MCF 10A (cell line): ENCODE measurements at regions not wholly inside any gene's neighbourhood (a gene's known extent, or its start where the extent isn't known, plus 50 kb on each side); places are given as distances from the start of the nearest gene placed in this dataset.

ENCODE experiments used
- BruUV-seq: library from RNA; stranded (reverse); fragments of 400-500 nt; replicated peaks from 2 replicates; lab custom pipeline; 2021; lab: Mats Ljungman, UMichigan
- CTCF ChIA-PET: fragments of 300-600 bp; sonication (Branson Sonifier 250); formaldehyde crosslinking; extraction: SDS; loops from one replicate; lab custom pipeline; 2021; ENCODE audit warnings: antibody characterized with exemption, inconsistent platforms; lab: Yijun Ruan, JAX
- POLR2A ChIA-PET: fragments of 300-600, 350-650 bp; sonication (Branson Sonifier 250); formaldehyde crosslinking; extraction: SDS; loops from one replicate; lab custom pipeline; 2020; ENCODE audit warnings: antibody characterized with exemption, inconsistent platforms; lab: Yijun Ruan, JAX
- DNase-seq: peaks from one replicate; pipeline ENCODE4 v3.0.0-alpha.2; 2018; ENCODE audit not compliant: unreplicated experiment
- H3K27ac Mint-ChIP-seq: one replicate; pipeline ENCODE4 v1.8.0; 2022; ENCODE audit warnings: mild to moderate bottlenecking, low read depth, mixed read lengths; ENCODE audit not compliant: unreplicated experiment
- H3K27me3 Mint-ChIP-seq: one replicate; pipeline ENCODE4 v1.8.0; 2022; ENCODE audit warnings: mixed read lengths; ENCODE audit not compliant: insufficient read depth, unreplicated experiment
- H3K36me3 Mint-ChIP-seq: one replicate; pipeline ENCODE4 v1.8.0; 2022; ENCODE audit warnings: mild to moderate bottlenecking, moderate library complexity, mixed read lengths; ENCODE audit not compliant: insufficient read depth, unreplicated experiment
- H3K4me1 Mint-ChIP-seq: one replicate; pipeline ENCODE4 v1.8.0; 2022; ENCODE audit warnings: mixed read lengths; ENCODE audit not compliant: insufficient read depth, unreplicated experiment
- H3K4me3 Mint-ChIP-seq: one replicate; pipeline ENCODE4 v1.8.0; 2022; ENCODE audit warnings: mild to moderate bottlenecking, moderate library complexity, mixed read lengths; ENCODE audit not compliant: unreplicated experiment
- H3K9me3 Mint-ChIP-seq: one replicate; pipeline ENCODE4 v1.8.0; 2022; ENCODE audit warnings: mixed read lengths; ENCODE audit not compliant: unreplicated experiment
- intact Hi-C: fragments of 100-400 bp; cut with micrococcal nuclease; formaldehyde crosslinking; loops from 2 replicates; pipeline ENCODE4 v1.14.1; 2022
- TF ChIP-seq, protein P1 (sequence below): fragments of 200-600 bp; IDR thresholded peaks from one replicate; pipeline ENCODE4 v1.8.0; 2022; ENCODE audit warnings: antibody characterized with exemption, mild to moderate bottlenecking; ENCODE audit not compliant: unreplicated experiment

DNA sequence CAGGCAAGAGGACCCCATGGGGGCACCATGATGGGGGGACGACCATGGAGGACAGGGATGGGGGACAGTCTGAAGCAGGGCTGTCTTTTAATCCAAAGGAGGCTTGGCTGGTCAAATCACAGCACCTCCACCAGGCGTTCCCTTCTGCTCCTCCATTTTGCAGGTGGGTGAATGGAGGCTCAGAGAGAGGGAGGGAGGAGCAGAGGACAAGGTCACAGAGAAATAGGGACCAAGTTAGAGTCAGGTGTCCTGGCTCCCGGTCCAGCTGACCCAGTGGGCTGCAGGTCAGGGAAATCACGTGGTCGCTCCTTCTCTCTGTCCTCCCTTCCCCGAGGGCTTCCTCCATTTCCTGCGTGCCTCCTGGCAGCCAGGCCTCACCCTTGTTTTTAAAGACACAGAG, 156.4 kb upstream of the SMIM23 start:
- intact Hi-C loops: no loop called here
- Mint-ChIP-seq H3K36me3 (no peaks in the 10 kb centered on the region), H3K4me1 (peaks cover 8% of the 10 kb centered on the region), H3K9me3 (no peaks in the 10 kb centered on the region), H3K4me3 (no peak overlapping the region), H3K27me3 (no peaks in the 10 kb centered on the region), H3K27ac (no peak overlapping the region)
- CTCF ChIA-PET: interaction anchor here (1.1 kb wide), 1 partner anchor 10 kb away, joined by 3 read pairs; no protein-coding TSS in a partner anchor
- POLR2A ChIA-PET: no interaction called here
- no TSS peak for BruUV-seq
- TF ChIP-seq, protein P1, sequence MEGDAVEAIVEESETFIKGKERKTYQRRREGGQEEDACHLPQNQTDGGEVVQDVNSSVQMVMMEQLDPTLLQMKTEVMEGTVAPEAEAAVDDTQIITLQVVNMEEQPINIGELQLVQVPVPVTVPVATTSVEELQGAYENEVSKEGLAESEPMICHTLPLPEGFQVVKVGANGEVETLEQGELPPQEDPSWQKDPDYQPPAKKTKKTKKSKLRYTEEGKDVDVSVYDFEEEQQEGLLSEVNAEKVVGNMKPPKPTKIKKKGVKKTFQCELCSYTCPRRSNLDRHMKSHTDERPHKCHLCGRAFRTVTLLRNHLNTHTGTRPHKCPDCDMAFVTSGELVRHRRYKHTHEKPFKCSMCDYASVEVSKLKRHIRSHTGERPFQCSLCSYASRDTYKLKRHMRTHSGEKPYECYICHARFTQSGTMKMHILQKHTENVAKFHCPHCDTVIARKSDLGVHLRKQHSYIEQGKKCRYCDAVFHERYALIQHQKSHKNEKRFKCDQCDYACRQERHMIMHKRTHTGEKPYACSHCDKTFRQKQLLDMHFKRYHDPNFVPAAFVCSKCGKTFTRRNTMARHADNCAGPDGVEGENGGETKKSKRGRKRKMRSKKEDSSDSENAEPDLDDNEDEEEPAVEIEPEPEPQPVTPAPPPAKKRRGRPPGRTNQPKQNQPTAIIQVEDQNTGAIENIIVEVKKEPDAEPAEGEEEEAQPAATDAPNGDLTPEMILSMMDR: no peak
- DNase-seq: no peak

DNA sequence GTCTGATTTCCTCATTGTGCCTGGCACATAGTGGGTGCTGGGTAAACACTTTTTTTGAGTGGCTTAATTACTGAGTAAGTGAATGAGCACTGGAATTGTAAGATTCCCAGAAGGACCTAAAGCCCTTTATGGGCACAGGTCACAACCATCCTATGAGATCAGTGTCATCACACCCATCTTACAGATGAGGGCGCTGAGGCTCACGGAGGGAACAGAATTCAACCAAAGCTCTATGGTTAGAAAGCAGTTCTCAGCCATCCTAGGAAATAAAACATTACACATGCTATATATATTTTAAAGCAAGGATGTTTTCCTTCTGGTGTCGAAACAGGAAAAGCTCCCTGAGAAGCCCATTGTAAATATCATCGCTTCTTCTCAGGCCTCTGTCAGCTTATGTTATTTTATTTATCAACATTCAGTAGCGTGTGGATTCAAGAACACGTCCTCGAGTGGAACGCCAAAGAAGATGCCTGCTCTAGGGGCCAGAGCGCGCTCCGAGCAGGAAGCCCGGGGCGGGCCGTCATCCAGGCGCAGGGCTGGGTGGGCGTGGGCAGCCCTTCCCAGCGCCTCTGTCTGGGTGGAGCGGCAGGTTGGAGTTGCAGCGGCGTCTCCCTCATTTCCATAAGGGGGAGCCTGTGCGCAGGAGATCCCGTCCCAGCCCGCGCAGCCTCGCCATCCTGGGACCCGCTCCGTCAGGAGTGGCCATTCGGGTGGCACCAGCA, 155.8 kb upstream of the SMIM23 start:
- Mint-ChIP-seq H3K4me3 (no peak overlapping the region), H3K4me1 (peaks cover 8% of the 10 kb centered on the region), H3K27ac (no peak overlapping the region), H3K9me3 (no peaks in the 10 kb centered on the region), H3K27me3 (no peaks in the 10 kb centered on the region), H3K36me3 (no peaks in the 10 kb centered on the region)
- peak; percentile 26 for DNase-seq
- POLR2A ChIA-PET: no interaction called here
- CTCF ChIA-PET: interaction anchor here (0.7 to 1.1 kb wide), 2 partner anchors 10 to 98 kb away, joined by 3 to 4 read pairs; no protein-coding TSS in a partner anchor
- TF ChIP-seq, protein P1: no peak
- intact Hi-C loops: no loop called here
- BruUV-seq: no TSS peak

DNA sequence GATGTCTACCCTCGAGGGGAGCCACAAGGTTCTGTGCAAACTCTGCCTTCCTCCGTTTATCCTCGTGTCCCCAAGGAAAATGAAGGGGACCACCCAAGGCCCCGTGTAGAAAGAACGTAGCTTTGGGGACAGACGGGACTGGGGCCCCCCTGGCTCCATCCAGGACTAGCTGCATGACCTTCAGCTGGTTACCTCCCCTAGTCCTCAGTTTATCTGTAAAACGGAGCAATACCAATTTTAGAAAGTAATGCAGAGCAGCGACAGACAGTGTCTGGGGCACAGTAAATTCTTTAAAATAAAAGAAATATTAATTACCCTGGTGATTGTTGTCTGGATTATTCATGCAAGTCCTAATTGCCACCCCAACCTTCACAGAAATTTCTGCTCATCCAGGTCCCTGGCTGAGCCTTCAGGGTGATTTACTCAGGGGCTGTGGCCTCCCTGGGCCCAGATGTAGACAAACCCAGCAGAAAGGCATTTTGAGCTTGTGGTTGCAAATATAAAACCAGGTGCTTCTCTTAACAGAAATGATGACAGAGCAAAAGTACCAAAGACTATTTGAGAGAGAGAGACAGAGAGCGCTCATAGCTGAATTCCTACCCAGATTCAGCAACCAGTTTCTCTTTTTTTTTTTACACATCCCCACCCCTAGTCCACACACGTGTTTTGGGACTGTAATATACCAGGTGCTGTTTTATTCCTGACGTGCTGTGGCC, 155.1 kb upstream of the SMIM23 start:
- DNase-seq: no peak
- TF ChIP-seq, protein P1: no peak
- intact Hi-C loops: no loop called here
- Mint-ChIP-seq H3K27ac (no peak overlapping the region), H3K4me1 (peaks cover 8% of the 10 kb centered on the region), H3K4me3 (no peak overlapping the region), H3K36me3 (no peaks in the 10 kb centered on the region), H3K27me3 (no peaks in the 10 kb centered on the region), H3K9me3 (no peaks in the 10 kb centered on the region)
- ChIA-PET CTCF (interaction anchor here (0.6 to 1.1 kb wide), 5 partner anchors 9 to 1424 kb away, joined by 3 to 4 read pairs (median 3); no protein-coding TSS in a partner anchor), POLR2A (no interaction called here)
- no TSS peak for BruUV-seq

- ChIA-PET POLR2A (no interaction called here), CTCF (no interaction called here)
- intact Hi-C loops: no loop called here
- Mint-ChIP-seq H3K27ac (no peak overlapping the region), H3K4me3 (no peak overlapping the region), H3K9me3 (no peaks in the 10 kb centered on the region), H3K27me3 (no peaks in the 10 kb centered on the region), H3K4me1 (peaks cover 8% of the 10 kb centered on the region), H3K36me3 (peaks cover 6% of the 10 kb centered on the region)
- BruUV-seq: no TSS peak
- no peak for DNase-seq
- TF ChIP-seq, protein P1: no peak
Observed at GRCh38 chr5:171632616-171633015, 153.0 kb upstream of the SMIM23 start.
